ENCODE measurements at regions not wholly inside any gene's neighbourhood (a gene's known extent, or its start where the extent isn't known, plus 50 kb on each side); places are given as distances from the start of the nearest gene placed in this dataset.

GRCh38 chr4:26199596-26199995 is 121.2 kb upstream of the RBPJ start (continued):
- TF ChIP-seq PBX3 (IDR thresholded peaks at IDR 0.05) (no peak), CBX2 (IDR thresholded peaks at IDR 0.05; ENCODE audit: borderline replicate concordance, low read depth) (no peak), CBX8 (IDR thresholded peaks at IDR 0.05) (no peak), EHF (CRISPR knock-in tag; IDR thresholded peaks at IDR 0.05) (no peak), USF2 (IDR thresholded peaks at IDR 0.05) (no peak)

GRCh38 chr4:26201120-26201519 is 119.7 kb upstream of the RBPJ start:
- 57% methylated on average over 2 of the region's 2 CpGs for WGBS (ENCODE audit: missing lambda C conversion rate)
- FAIRE-seq (no peak), DNase-seq (ENCODE audit: low read depth in 1 of 2, low spot score in 1 of 2) (no peak), ATAC-seq (no peak)
- H3K9me3 ChIP-seq = no peaks in the 10 kb centered on the region
- ChIA-PET CTCF (interaction anchor here (0.6 to 1.2 kb wide), 2 partner anchors 19 to 119 kb away, joined by 3 to 4 read pairs; no protein-coding TSS in a partner anchor), POLR2A (no interaction called here)
- H3K27ac ChIP-seq = no peak overlapping the region
- no peak overlapping the region for H3K4me2 ChIP-seq
- H3K4me3 ChIP-seq = no peak overlapping the region
- H3K4me1 ChIP-seq = 0 out of 3 replicates have a peak, but pooled peaks cover 9% of the 10 kb centered on the region
- TF ChIP-seq ELK1 (IDR thresholded peaks at IDR 0.05; ENCODE audit: low read depth, low read length) (no peak), CHD2 (IDR thresholded peaks at IDR 0.05; ENCODE audit: low read length, partially characterized antibody) (no peak), RNF2 (IDR thresholded peaks at IDR 0.05; ENCODE audit: borderline replicate concordance, low read depth) (no peak), ZC3H11A (IDR thresholded peaks at IDR 0.05) (no peak), CEBPB (IDR thresholded peaks at IDR 0.05) (no peak), SREBF2 (IDR thresholded peaks at IDR 0.05) (no peak), RARB (CRISPR knock-in tag; IDR thresholded peaks at IDR 0.05) (no peak), TFCP2L1 (CRISPR knock-in tag; IDR thresholded peaks at IDR 0.05) (no peak), USF2 (IDR thresholded peaks at IDR 0.05) (no peak), HEYL (CRISPR knock-in tag; IDR thresholded peaks at IDR 0.05) (no peak), HOXB13 (CRISPR knock-in tag; IDR thresholded peaks at IDR 0.05; ENCODE audit: low read depth) (no peak), CTCF (IDR thresholded peaks at IDR 0.05) (no peak), MYC (IDR thresholded peaks at IDR 0.05; ENCODE audit: borderline replicate concordance, low read length) (no peak), MAFK (IDR thresholded peaks at IDR 0.05; ENCODE audit: partially characterized antibody) (no peak), HOXB5 (CRISPR knock-in tag; IDR thresholded peaks at IDR 0.05) (no peak), ZNF302 (CRISPR knock-in tag; IDR thresholded peaks at IDR 0.05) (no peak), JUNB (IDR thresholded peaks at IDR 0.05) (no peak), FOSL2 (IDR thresholded peaks at IDR 0.05) (no peak), FOSL2 (CRISPR knock-in tag; IDR thresholded peaks at IDR 0.05) (no peak), MAX (IDR thresholded peaks at IDR 0.05) (no peak)
